HG02798 (cell line): ENCODE measurements at regions not wholly inside any gene's neighbourhood (a gene's known extent, or its start where the extent isn't known, plus 50 kb on each side); places are given as distances from the start of the nearest gene placed in this dataset.

Experiments used
- ATAC-seq: cut with Tn5 transposase; IDR thresholded peaks from one replicate; pipeline ENCODE4 v1.9.1; 2021; ENCODE audit warnings: mild to moderate bottlenecking; ENCODE audit not compliant: unreplicated experiment, poor library complexity

GRCh38 chr3:115438799-115439198 is 184.5 kb upstream of the GAP43 start:
- ATAC-seq: no peak

- no peak for ATAC-seq
Measured at GRCh38 chr3:115445559-115445958, 177.8 kb upstream of the GAP43 start.

GRCh38 chr3:115448851-115449250 is 174.5 kb upstream of the GAP43 start:
- ATAC-seq: no peak

GRCh38 chr3:115450036-115450435 is 173.3 kb upstream of the GAP43 start:
- ATAC-seq: no peak

GRCh38 chr3:115464036-115464435 is 159.3 kb upstream of the GAP43 start:
- no peak for ATAC-seq

GRCh38 chr3:115469649-115470048 is 153.7 kb upstream of the GAP43 start:
- no peak for ATAC-seq

- ATAC-seq: no peak
Measured at GRCh38 chr3:115470254-115470653, 153.1 kb upstream of the GAP43 start.

GRCh38 chr3:115475178-115476041 is 147.9 kb upstream of the GAP43 start:
- ATAC-seq: no peak

- no peak for ATAC-seq
Measured at GRCh38 chr3:115476472-115476871, 146.8 kb upstream of the GAP43 start.

- no peak for ATAC-seq
Measured at GRCh38 chr3:115478359-115478758, 145.0 kb upstream of the GAP43 start.

- no peak for ATAC-seq
Measured at GRCh38 chr3:115486880-115487279, 136.4 kb upstream of the GAP43 start.

GRCh38 chr3:115487968-115488367 is 135.3 kb upstream of the GAP43 start:
- ATAC-seq: no peak

GRCh38 chr3:115488409-115488808 is 134.9 kb upstream of the GAP43 start:
- ATAC-seq: no peak

- no peak for ATAC-seq
Measured at GRCh38 chr3:115494826-115495225, 128.5 kb upstream of the GAP43 start.

GRCh38 chr3:115498421-115498820 is 124.9 kb upstream of the GAP43 start:
- no peak for ATAC-seq

GRCh38 chr3:115498898-115499297 is 124.4 kb upstream of the GAP43 start:
- no peak for ATAC-seq

- no peak for ATAC-seq
Measured at GRCh38 chr3:115499666-115500065, 123.6 kb upstream of the GAP43 start.

- no peak for ATAC-seq
Measured at GRCh38 chr3:115500795-115501194, 122.5 kb upstream of the GAP43 start.

GRCh38 chr3:115502128-115502527 is 121.2 kb upstream of the GAP43 start:
- ATAC-seq: no peak

GRCh38 chr3:115503394-115503793 is 119.9 kb upstream of the GAP43 start:
- ATAC-seq: no peak

GRCh38 chr3:115508562-115508961 is 114.7 kb upstream of the GAP43 start:
- no peak for ATAC-seq
